NB4 (cell line): ENCODE measurements at regions not wholly inside any gene's neighbourhood (a gene's known extent, or its start where the extent isn't known, plus 50 kb on each side); places are given as distances from the start of the nearest gene placed in this dataset.

Experiments used
- DNase-seq: peaks from one replicate; pipeline ENCODE4 v3.0.0; 2010; ENCODE audit warnings: low read depth
- H3K4me3 ChIP-seq: one replicate; pipeline ENCODE4 v1.5.1; 2011; ENCODE audit warnings: mild to moderate bottlenecking, low read depth, low read length, moderate library complexity
- MYC ChIP-seq: IDR thresholded peaks from 2 replicates; pipeline ENCODE4 v1.6.1; 2011; ENCODE audit warnings: low read depth, low read length
- POLR2A ChIP-seq: IDR thresholded peaks from 2 replicates; pipeline ENCODE4 v1.6.1; 2011; ENCODE audit warnings: mild to moderate bottlenecking; ENCODE audit not compliant: insufficient read length; ENCODE audit errors: extremely low read depth
- TF ChIP-seq, protein P1 (sequence below): IDR thresholded peaks from 2 replicates; pipeline ENCODE4 v1.6.1; 2011; ENCODE audit warnings: low read depth, low read length
- TF ChIP-seq, protein P2 (sequence below): IDR thresholded peaks from one replicate; pipeline ENCODE4 v1.5.1; 2012; ENCODE audit warnings: low read depth, low read length

DNA sequence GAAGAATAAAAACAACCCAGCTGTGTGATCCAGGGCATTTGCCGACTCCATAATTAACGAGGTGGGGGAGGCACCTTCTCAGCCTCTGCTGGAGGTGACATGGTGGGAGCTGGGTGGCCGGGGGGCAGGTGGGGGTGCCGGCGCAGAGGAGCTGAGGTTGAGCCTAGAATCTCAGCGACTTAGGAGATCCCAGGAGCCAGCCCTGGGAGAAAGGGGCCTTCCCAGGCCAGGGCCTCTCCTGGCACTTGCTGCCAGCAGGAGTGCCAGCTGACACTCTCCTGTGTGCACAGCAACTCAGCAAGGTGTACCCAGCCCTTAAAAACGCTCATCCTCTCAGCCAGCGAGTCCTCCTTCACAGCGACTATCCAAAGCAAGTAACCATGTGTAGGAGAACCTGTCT, 62.8 kb upstream of the FCN1 start:
- TF ChIP-seq, protein P1, sequence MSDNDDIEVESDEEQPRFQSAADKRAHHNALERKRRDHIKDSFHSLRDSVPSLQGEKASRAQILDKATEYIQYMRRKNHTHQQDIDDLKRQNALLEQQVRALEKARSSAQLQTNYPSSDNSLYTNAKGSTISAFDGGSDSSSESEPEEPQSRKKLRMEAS: no peak
- TF ChIP-seq, protein P2, sequence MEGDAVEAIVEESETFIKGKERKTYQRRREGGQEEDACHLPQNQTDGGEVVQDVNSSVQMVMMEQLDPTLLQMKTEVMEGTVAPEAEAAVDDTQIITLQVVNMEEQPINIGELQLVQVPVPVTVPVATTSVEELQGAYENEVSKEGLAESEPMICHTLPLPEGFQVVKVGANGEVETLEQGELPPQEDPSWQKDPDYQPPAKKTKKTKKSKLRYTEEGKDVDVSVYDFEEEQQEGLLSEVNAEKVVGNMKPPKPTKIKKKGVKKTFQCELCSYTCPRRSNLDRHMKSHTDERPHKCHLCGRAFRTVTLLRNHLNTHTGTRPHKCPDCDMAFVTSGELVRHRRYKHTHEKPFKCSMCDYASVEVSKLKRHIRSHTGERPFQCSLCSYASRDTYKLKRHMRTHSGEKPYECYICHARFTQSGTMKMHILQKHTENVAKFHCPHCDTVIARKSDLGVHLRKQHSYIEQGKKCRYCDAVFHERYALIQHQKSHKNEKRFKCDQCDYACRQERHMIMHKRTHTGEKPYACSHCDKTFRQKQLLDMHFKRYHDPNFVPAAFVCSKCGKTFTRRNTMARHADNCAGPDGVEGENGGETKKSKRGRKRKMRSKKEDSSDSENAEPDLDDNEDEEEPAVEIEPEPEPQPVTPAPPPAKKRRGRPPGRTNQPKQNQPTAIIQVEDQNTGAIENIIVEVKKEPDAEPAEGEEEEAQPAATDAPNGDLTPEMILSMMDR: no peak
- TF ChIP-seq POLR2A (no peak), MYC (no peak)

DNA sequence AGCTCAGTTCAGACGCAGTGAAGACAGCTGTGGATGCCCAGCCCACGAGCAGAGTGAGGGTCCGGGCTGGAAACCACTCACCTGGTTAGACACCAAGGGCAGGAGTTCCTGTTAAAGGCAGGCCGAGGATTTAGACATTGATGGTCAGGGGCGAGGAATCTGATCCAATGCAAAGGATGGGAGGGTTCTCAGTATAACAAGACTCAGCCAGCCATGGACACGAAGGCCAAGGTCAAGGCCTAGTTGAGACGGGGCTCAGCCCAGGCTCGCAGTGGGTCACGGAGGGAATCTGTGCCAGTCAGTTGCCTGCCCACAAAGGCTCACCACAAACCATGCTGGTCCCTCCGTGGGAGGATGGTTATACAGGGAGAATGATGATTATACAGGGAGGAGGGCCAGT, 63.3 kb upstream of the FCN1 start:
- no peak overlapping the region for H3K4me3 ChIP-seq
- DNase-seq: no peak
- TF ChIP-seq, protein P1: no peak
- no peak for TF ChIP-seq MYC
- TF ChIP-seq POLR2A: no peak
- TF ChIP-seq, protein P2: no peak

More for the DNA sequence above, 62.8 kb upstream of the FCN1 start:
- H3K4me3 ChIP-seq: no peak overlapping the region
- no peak for DNase-seq

DNA sequence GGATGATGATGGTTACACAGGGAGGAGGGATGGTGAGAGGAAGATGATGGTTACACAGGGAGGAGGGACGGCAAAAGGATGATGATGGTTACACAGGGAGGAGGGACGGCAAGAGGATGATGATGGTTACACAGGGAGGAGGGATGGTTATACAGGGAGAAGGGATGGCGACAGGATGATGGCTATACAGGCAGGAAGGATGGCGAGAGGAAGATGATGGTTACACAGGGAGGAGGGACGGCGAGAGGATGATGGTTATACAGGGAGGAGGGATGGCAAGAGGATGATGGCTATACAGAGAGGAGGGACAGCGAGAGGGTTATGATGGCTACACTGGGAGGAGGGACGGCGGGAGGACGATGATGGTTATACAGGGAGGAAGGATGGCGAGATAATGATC, 64.1 kb upstream of the FCN1 start:
- H3K4me3 ChIP-seq: no peak overlapping the region
- TF ChIP-seq, protein P2: no peak
- TF ChIP-seq, protein P1: no peak
- TF ChIP-seq POLR2A (no peak), MYC (no peak)
- no peak for DNase-seq

DNA sequence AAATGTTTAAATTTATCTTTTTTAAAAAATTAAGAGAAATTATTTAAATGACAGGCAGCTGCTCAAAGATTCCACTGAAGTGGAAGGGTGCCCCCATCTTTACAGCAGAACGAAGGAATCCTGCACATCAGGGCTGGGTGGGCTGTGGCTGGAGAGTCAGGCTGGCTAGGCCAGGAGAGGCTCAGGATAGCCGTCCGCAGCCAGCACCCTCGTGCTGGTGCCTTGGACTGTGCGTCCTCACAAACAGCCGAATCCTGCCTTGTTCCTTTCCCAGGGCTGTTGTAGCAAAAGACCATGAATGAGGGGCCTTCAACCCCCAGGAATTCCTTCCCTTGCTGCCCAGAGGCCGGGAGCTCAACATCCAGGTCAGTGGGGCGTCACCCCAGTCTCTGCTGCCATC, 64.6 kb upstream of the FCN1 start:
- no peak for DNase-seq
- TF ChIP-seq MYC (no peak), POLR2A (no peak)
- TF ChIP-seq, protein P2: no peak
- TF ChIP-seq, protein P1: no peak
- H3K4me3 ChIP-seq: no peak overlapping the region

DNA sequence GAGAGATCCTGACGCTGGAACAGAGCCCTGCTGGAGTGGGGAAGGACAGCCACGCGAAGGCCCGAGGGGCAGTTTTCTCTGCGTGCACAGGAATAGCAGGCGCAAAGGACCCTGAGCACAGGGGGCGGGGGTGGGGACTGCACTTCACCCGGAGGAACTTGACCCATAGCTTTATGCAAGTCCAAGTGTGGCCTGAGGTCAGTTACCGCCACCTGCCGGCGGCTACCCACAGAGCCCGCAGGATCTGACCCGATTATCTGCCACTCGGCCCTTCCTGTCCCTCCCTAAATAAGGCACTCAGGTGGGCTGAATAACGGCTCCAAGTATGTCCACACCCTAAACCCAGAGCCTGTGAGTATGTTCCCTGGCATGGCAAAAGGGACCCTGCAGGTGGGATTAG, 65.4 kb upstream of the FCN1 start:
- no peak overlapping the region for H3K4me3 ChIP-seq
- peak; percentile 67 for DNase-seq
- TF ChIP-seq, protein P1: no peak
- TF ChIP-seq, protein P2: peak; percentile 78
